HL-60 (cell line): ENCODE measurements at regions not wholly inside any gene's neighbourhood (a gene's known extent, or its start where the extent isn't known, plus 50 kb on each side); places are given as distances from the start of the nearest gene placed in this dataset.

ENCODE experiments used
- CTCF ChIP-seq: IDR thresholded peaks from one replicate; pipeline ENCODE4 v1.5.1; 2011; ENCODE audit warnings: low read length, control low read depth, inconsistent platforms; ENCODE audit not compliant: insufficient read depth
- POLR2AphosphoS5 ChIP-seq: IDR thresholded peaks from 2 replicates; pipeline ENCODE4 v1.6.1; 2012; ENCODE audit warnings: low read depth
- REST ChIP-seq: IDR thresholded peaks from 2 replicates; pipeline ENCODE4 v1.6.1; 2012; ENCODE audit warnings: low read depth; ENCODE audit not compliant: insufficient replicate concordance

GRCh38 chr13:99894840-99895443 is 76.6 kb downstream of the ZIC5 start:
- TF ChIP-seq CTCF (no peak), POLR2AphosphoS5 (no peak), REST (no peak)
